Inferior parietal cortex (tissue), 1 donor: ENCODE measurements at regions not wholly inside any gene's neighbourhood (a gene's known extent, or its start where the extent isn't known, plus 50 kb on each side); places are given as distances from the start of the nearest gene placed in this dataset.
"Not testable (repeated sequence)": the region's sequence is repeated elsewhere in the genome, so short reads cannot be mapped to it uniquely, and the experiment has no call there.

Source experiments
- DNase-seq: peaks from one replicate; pipeline ENCODE4 v3.0.0-alpha.2; 2016; ENCODE audit errors: extremely low spot score

DNA sequence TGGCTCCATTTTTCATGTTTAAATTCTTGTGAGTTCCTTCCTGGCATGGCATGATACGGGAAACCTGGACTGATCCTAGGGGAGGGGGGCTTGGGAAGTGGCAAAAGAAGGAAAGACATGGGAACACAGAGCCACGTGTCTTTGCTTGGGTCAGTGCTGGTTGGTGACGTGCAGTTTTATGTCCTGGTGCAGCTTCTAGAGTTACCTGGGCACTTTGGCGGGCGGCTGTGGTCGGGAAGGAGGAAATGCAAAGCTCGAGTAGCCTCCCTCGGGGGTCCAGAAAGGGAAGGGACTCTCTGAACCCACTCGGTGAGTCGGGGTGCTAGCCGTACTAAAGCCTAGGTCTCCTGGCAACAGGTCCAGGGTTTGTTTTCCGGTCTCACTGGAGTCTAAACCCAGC lies 94.6 kb downstream of the APOB start:
- DNase-seq = no peak

DNA sequence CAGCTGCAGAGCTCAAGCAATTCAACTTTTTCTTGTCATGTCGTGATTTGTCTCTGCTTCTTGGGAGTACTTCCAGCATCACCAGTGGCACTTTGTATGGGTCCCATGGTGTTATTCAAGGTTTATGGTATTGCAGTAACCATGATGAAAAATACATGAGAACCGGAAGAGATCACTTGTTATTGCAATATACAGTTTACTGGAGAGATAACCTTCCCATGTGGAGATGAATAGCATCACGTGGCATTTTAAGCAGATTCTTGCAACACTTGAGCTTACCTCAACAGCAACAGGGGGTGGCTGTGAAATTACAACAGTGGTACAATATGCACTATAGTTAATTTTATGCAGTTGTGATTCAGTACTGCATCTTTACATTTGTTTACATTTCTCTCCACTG lies 97.4 kb downstream of the APOB start:
- no peak for DNase-seq

DNA sequence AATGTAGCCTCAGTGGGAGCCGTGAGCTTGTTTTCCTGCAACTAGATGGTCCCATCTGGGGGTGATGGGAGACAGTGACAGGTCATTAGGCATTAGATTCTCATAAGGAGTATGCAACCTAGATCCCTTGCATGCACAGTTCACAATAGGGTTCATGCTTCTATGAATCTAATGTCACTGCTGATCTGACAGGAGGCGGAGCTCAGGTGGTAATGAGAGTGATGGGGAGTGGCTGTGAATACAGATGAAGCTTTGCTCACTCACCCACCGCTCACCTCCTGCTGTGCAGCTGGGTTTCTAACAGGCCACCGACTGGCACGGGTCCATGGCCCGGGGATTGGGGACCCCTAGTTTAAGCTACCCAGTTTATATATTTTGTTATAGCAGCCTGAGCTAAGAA lies 100.2 kb downstream of the APOB start:
- not testable (repeated sequence) for DNase-seq

DNA sequence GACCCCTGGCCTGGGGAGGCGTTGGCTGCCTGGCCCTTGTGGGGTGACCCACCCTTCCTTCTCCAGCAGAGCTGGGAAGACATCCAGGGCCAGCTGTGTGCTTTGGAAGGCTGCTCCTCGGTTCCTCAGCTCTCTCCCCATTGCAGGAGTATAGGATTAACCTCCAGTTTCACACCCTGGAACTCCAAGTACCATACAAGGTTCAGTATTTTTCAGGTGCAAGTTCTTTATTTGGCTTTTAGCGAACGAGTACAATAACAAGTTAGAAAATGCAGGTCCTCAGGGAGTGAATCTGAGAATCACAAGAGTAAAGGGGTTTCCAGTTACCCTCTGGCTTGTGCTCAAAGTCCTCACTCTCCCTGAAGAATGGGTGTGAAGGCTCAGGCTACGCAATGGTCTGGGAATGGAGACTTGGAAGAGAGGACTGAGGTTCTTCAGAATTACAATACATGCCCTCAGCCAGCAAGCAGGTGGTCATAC lies 101.2 kb downstream of the APOB start:
- DNase-seq = no peak

DNA sequence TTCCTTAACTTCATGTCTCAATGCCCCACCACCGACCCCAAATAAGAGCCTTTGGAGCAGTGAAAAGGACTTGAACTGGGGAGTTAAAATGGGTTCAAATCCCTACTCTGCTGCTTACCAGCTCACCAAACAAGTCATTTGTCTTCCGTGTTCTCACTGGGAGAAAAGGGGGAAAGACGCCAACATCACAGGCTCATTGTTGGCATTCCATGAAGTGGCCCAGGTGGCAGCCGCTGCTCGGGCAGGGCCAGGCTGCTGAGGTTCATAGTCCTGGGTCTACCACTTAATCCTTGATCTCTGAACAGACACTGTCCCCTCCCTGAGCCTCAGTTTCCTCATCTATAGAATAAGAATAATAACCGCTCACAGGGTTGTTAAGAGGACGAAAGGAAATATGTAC lies 103.0 kb downstream of the APOB start:
- DNase-seq = no peak

DNA sequence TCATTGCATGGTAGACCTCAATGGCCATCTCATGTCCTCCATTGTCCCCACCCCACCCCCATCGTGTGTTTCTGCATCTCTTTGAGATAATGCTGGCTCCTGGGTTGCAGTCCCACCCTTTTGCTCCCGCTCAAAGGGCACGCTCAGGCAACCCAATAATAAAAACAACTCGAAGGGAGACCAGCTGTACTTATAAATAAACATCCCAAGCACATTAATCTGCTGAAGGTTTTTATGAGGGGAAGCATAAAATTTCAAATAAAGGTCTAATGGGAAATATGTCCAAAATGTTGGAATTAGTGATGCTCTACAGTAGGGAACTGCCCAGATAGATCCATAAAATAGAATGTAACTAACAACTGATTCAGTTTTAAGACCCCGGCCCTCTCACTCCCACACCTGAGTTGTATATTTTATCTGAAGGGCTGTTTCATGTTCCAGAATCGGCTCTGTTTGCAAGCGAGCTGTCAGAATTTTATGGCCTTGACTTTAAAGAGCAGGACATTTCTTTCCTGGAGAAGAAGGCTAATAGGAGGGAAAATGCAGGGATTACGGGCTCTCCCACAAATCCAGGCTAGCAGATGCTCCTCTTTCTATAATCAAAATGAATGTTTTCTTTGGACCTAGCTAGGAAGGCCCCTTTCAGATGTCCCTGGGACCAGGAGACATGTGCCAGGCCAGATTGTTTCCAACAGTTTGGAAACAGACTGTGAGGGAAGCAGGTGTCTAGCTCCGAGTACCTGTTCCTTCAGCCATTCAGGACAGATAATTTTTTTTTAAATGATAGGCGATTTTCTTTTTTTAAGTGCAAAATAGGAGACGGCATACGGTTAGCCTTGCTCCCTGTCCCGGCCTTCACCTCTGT lies 103.7 kb downstream of the APOB start:
- no peak for DNase-seq

DNA sequence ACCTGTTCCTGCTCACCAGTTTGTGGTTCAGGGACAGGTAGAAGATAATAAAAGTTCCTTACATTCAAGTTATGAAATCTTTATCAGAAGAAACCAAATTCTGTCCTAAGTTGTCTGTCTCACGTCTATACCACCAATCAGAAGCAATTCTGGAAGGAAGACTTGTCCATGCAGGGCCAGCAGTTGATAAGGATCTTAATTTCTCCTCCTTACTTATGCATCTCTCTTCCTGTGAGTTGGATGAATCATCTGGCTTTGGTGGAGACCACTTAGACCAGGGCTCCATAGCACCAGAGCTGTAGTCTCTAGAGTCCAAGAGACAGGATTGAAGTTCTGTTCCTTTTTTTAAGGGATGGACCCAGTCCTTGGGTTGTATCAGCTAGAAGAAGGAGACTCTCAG lies 106.5 kb downstream of the APOB start:
- DNase-seq = no peak

DNA sequence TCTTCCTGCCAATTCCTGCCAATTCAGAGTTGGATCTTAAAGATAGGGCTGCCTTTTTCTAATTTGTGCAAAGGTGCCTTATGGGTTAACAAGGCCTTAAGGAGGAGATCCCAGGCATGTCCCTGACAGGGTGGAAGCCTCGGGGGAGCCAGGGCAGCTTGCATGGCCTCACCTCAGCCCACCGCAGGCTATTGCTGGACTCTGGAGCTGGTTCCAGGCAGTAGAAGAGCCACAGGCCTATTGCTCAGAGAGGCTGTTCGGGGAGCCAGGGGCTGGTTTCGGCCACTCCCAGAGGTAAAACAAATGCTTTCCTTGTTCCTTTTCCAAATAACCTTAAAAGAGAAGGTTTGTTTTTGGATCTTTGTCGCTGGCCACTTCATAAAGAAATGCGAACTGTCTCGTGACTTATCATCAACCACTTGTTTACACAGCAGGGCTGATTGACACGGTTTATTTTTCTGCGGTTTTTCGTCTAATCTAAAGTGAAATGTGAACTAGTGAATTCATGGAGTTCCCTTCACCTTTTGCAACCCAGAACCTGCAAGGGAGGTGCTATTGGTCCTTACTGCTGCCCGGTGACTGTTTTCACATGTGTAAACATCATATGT lies 108.6 kb downstream of the APOB start:
- no peak for DNase-seq

DNA sequence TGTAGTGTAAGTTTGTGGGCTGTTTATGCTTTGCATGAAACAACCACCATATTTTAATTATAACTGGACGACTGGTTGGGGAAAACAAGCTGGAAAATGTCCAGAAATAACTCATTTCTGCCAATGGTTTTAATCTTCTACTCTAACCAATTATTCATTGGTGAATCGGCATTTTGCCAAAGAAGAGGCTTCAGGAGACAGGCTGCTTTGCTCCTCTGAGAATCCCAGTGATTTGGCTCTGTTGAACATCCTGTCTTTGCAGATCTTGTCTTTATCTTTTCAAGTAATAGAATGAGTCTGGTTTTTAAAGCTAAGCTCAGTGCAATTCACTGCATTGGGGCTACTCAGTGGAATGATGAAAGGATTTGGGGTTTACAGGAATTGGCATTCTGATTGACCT lies 109.6 kb downstream of the APOB start:
- no peak for DNase-seq

DNA sequence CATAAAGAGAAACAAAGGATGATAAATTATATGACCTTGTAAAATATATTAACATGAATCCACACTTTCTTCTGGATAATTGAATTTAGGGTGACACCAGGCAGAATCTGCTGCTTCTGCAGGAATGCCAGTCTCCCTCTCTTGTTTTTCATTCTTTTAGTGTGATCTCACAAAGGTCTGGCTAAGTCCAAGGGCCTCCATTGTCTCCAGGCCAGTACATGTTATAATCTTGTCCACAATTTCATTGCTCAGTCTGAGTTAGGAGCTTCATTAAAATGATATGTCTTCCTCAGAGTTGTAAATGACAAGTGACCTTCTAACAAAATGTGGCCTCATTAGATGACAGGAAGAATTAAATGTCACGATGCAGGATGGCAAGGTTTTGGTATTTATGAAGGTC lies 110.2 kb downstream of the APOB start:
- no peak for DNase-seq

DNA sequence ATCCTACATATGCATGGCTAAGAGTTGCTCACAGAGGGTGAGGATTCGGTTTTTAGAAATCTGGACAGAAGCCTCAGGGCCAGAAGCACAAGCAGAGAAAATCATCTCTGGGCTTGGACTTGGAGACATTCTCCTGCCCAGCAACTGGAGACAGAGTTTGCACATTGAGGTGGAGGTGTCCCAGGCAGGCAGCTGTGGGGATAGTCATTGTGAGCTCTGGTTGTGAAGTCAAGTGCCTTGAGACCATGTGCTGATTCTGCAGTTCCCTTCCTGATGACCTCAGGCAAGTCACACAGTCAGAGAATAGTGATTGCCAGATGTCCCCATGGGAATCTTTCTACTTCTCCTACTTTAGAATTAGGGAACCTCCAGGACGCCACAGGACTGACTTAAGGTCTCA lies 108.4 kb upstream of the LDAH start:
- DNase-seq = no peak

DNA sequence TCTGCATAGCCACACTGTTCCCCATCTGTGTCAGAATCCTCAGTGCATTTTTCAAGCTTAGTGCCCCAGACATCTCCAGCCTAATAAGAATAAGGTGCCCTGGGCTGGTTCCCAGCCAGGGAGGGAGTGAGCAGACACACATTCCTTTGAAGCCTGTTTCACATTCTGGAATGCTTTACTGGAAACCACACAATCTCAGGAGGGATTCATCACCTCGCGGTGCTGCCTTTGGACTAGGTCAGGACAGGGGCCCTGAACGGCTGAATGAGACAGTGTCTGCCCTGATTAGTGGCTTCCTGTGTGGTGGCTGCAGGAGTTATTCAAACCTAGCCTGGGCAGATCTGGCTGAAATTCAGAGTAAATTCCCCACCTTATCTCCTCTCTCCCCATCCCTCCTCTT lies 108.0 kb upstream of the LDAH start:
- no peak for DNase-seq

DNA sequence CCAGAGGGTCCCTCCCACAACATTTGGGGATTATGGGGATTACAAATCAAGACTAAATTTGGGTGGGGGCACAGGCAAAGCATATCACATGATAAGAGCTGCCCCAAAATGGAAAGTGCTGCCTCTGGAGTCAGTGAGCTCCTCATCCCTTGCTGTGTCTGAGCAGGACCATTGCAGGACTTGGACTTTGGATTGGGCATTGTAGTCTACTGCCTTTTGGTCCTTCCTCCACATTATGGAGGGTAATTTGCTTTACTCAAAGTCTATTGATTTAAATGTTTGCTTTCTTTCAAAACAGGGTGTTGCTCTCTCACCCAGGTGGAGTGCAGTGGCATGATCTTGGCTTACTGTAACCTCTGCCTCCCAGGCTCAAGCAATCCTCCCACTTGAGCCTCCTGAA lies 106.8 kb upstream of the LDAH start:
- DNase-seq = no peak

DNA sequence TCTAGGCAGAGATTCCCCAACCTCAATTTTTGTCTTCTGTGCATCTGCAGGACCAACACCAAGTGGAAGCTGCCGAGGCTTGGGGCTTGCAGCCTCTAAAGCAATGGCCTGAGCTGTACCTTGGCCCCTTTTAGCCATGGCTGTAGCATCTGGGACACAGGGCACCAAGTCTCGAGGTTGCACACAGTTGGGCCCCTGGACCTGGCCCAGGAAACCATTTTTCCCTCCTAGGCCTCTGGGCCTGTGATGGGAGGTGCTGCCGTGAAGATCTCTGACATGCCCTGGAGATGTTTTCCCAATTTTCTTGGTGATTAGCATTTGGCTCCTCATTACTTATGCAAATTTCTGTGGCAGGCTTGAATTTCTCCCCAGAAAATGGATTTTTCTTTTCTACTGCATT lies 105.7 kb upstream of the LDAH start:
- no peak for DNase-seq

DNA sequence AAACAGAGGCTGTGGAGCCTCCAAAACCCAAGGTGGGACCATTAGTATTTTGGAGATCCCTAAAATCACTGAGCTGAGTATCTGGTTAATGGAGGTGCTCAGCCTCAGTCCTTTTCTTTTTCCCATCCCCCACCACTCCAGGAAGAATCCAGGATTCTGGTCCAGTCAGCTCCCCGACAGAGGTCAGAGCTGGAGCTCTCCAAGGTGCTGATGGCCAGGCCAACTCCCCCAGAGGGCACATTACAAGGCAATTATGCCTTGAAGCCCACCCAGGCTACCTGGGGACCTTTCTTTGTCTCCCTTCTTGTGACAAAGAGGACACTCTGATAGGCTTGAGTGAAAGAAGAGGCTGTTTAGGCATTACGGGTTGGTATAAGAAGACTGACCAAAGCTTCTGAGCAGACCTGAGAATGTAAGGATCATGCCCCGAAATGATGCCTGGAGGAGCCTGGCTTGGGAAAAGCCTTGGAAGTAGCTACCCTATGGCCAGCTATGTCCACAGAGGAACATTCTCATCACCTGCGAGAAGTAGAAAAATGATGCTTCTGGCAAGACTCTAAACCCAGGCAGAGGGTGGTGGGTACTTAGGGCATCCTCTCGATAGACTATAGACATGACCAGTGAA lies 102.5 kb upstream of the LDAH start:
- no peak for DNase-seq

DNA sequence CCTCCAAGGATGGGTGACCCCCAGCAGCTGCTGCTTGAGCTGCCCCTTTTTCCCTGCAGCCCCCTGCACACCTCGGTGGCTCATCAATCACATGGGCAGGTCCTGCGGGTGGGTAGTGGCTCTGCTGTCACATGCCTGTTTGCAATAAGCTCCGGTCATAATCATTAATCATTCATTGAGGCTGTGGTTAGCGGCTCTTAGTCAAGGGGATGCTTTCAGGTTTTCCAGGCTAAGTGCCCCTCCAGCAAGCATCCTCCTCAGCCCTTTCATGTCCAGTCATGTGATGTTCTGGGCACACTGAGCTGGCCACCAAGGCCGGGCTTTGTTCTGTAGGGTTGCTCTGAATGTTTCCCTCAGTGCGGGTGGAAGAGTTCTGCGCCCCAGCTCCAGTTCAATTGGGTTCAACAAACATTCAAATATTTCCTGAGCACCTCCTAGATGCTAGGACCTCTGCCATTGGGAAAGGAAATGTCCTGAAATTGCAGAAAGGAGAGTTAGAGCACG lies 96.4 kb upstream of the LDAH start:
- DNase-seq = no peak

DNA sequence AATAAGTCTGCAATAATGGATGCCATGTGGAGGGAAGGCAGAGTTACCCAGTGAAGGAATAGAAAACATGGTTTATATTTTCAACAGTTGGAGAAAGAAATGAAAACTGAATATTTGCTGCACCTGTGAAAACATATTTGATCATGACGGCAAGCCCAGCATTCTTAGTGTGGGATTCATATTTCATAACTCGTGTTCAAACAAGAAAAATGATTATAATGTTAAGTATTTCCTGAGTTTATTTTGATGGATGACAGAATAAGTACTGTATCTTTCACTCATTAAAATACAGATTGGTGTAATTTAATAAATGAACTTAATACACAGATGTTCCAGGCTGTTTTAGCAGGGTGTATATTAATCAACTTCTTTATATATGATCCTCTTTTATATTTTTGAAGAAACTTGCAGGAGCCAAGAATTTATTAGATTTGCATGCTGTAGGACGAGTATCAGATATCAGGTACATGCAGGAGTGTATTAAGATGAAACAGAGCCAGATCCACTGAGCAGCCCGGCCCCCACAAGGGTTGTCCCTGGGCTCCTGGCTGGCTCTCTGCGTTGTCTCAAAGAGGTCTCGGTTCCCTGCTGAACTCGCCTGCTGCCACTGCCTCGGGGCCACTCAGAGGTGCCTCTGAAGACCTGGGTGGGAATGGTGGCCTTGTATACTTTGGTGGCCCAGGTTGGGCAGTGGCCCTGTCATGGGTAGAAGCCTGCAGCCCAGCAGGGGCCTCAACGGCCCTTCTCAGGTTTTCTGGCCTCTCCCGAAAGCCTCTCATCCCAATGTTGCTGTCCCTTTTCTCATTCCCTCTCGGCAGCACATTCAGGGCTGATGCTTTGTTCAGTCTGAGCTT lies 95.0 kb upstream of the LDAH start:
- DNase-seq = no peak

DNA sequence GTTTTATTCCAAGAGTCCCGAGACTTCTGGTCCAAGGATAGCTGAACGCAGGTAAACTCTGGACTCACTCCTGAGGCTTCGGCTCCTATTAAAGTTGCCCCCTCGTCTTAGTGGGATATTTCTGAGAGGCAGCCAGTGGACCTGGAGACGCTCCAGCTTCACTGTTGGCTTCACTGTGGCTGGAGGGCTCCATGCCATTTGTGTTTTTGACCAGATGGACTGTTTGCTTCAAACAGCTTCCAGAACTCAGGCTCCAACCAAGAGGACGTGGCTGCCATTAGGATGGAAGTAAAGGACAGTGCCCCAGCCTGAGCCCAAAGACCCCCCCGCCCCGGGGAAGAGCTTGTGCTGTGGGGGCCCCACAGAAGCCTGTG lies 94.4 kb upstream of the LDAH start:
- DNase-seq = no peak

DNA sequence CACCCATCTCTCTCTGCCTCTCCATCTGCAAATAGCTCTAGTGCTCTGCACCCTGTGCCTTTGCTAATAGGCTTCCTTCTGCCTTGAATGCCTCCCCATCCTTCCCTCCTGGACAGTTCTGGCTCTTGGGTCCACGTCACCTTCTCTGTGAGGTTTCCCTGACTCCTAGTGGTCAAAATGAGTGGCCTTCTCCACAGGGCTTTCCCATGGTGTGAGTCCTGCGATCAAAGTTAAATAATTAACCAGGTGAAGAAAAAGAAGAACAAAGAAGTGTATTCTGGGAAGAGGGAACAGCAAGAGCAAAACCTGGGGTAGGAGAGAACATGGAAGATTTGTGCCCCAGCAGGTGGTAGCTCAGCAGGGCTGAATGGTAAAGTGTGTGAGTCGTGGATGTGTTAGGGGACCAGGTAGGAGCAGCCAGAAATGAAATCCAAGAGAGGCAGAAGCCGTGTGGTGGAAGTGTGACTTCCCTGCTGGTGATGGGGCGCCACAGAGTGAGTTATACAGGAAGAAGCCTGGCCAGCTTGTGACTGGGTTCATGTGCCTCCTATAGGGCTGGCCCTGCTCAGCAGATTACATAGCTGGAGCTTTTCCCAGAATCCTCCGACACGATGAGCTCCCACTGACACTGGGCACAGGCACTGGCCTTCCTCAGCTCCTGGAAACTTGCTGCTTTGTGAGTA lies 93.8 kb upstream of the LDAH start:
- DNase-seq = peak; percentile 1

DNA sequence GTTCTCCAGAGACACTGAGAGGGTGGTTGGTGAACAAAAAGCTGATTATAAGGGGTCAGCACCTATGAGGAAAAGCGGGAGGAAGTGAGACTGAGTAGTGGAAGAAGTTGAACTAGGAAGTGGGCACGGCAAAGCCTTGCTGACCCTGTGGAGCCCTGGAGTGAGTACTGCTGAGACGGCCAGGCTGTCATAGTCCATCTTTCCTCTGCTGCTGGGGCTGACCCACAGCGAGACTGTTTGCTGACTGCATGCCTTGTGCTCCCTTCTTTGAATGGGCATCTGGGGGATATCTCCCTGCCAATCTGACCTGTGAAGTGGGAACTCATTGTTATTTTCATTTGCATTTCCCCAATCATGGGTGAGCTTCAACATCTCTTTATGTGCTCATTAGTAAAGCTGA lies 92.4 kb upstream of the LDAH start:
- no peak for DNase-seq

DNA sequence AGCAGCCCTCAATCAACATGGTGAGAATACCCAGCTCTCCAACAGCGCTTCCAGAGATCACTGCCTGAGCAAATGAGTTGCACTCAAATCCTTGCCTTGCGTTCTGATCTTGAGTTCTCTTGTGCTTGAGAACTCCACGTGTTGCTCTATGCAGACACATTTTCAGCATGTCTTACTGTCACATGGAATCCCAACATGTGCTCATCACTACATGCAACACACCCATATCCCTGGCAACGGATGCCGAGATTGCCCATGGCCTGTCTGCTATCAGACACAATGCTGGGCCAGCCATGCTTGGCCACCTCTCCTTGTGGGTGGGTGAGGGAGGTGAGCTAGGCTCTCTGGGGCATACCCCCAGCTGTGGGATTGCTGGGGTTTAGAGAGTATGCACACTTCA lies 91.9 kb upstream of the LDAH start:
- no peak for DNase-seq
